GM06990 (cell line): ENCODE measurements at regions not wholly inside any gene's neighbourhood (a gene's known extent, or its start where the extent isn't known, plus 50 kb on each side); places are given as distances from the start of the nearest gene placed in this dataset.

Experiments
- DNase-seq: peaks from one replicate; pipeline ENCODE4 v3.0.0-alpha.2; 2011; ENCODE audit not compliant: insufficient read length; ENCODE audit errors: extremely low read depth
- H3K27me3 ChIP-seq: replicated peaks from 2 replicates; pipeline ENCODE4 v1.6.0; 2011; ENCODE audit warnings: low read length; ENCODE audit not compliant: control insufficient read depth, insufficient read depth
- H3K36me3 ChIP-seq: 2 replicates; pipeline ENCODE4 v1.5.1; 2011; ENCODE audit warnings: low read length; ENCODE audit not compliant: control insufficient read depth, insufficient read depth
- H3K4me3 ChIP-seq: replicated peaks from 2 replicates; pipeline ENCODE4 v1.5.1; 2011; ENCODE audit warnings: low read depth, mild to moderate bottlenecking, control low read depth, low read length
- TF ChIP-seq, protein P1 (sequence below): IDR thresholded peaks from 2 replicates; pipeline ENCODE4 v1.5.1; 2011; ENCODE audit warnings: low read length, control low read depth, mild to moderate bottlenecking, inconsistent platforms; ENCODE audit not compliant: insufficient read depth, poor library complexity, severe bottlenecking

DNA sequence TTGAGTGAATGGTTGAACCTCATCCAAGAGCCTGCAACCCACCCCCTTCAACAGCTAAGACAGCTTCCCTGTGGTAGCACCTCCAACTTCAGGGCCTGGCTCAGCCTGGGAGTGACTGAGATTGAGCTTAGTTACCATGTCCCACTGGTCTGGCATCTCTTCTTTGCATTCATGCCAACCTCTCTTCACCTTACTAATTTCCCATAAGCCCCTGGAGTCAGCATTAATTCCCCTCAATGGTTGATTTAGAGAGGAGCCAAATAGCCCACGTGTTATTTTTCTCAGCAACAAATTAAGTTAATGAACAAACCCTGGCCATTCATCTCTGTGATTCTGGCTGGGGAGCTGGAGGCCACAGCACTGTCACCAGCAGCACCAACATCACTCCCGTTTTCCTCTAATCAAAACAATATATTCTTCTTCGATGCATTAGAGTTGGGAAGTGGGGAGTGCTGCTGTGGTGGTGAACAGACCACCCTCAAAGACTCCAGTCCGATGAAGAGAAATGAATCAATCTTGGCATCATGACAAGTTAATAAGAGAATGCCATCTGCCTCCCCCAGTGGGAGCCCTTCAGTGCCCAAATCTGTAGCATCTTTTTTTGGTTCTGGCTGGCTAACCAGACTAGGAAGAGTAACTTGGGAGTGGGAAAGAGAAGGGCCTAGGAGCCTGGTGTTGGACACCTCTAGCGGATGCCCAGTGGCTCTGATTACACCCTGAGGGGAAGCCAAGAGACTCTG lies 83.2 kb upstream of the ADRA1D start:
- Histone ChIP-seq H3K4me3 (no peak overlapping the region), H3K27me3 (no peaks in the 10 kb centered on the region; the same call in 1 of the 2 replicates), H3K36me3 (no peaks in the 10 kb centered on the region)
- TF ChIP-seq, protein P1, sequence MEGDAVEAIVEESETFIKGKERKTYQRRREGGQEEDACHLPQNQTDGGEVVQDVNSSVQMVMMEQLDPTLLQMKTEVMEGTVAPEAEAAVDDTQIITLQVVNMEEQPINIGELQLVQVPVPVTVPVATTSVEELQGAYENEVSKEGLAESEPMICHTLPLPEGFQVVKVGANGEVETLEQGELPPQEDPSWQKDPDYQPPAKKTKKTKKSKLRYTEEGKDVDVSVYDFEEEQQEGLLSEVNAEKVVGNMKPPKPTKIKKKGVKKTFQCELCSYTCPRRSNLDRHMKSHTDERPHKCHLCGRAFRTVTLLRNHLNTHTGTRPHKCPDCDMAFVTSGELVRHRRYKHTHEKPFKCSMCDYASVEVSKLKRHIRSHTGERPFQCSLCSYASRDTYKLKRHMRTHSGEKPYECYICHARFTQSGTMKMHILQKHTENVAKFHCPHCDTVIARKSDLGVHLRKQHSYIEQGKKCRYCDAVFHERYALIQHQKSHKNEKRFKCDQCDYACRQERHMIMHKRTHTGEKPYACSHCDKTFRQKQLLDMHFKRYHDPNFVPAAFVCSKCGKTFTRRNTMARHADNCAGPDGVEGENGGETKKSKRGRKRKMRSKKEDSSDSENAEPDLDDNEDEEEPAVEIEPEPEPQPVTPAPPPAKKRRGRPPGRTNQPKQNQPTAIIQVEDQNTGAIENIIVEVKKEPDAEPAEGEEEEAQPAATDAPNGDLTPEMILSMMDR = no peak
- DNase-seq = no peak

DNA sequence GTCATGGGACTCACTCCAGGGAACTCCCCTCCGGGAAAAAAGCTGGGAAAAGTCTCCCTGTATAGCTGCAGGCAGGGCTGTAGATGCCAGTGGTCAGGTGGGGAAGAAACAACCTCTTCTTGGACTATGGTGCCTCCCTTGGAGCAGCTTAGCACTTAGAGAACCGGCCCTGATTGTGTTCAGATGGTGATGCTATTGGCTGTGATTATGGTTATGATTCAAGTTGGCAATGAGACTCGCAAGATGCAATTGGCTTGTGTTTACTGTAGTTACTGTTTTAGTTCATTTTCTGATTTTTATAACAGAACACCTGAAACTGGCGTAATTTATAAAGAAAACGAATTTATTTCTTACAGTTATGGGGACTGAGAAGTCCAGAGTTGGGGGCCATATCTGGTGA lies 80.9 kb upstream of the ADRA1D start:
- H3K4me3 ChIP-seq = no peak overlapping the region
- no peaks in the 10 kb centered on the region; the same call in 1 of the 2 replicates for H3K27me3 ChIP-seq
- no peaks in the 10 kb centered on the region for H3K36me3 ChIP-seq
- no peak for DNase-seq
- TF ChIP-seq, protein P1 = no peak

DNA sequence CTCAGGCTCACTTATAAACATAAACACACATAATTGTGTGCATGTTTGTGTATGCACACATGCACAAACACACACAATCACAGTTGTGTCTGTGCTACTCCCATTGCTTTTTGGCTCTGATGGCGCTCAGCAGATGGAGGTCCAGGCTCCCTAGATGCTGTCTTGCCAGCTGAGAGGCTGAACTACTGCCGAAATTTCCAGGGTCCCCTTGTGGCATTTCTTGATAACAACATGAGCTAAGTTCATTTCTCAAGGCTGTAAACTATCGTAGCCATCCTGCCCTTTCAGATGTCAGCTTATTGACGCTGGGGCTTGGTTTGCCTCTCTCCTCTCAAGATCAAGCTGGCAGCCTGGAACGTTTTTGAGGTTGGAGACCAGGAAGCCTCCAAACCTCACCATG lies 80.1 kb upstream of the ADRA1D start:
- Histone ChIP-seq H3K36me3 (no peaks in the 10 kb centered on the region), H3K4me3 (no peak overlapping the region), H3K27me3 (no peaks in the 10 kb centered on the region; the same call in 1 of the 2 replicates)
- DNase-seq = no peak
- TF ChIP-seq, protein P1 = no peak

DNA sequence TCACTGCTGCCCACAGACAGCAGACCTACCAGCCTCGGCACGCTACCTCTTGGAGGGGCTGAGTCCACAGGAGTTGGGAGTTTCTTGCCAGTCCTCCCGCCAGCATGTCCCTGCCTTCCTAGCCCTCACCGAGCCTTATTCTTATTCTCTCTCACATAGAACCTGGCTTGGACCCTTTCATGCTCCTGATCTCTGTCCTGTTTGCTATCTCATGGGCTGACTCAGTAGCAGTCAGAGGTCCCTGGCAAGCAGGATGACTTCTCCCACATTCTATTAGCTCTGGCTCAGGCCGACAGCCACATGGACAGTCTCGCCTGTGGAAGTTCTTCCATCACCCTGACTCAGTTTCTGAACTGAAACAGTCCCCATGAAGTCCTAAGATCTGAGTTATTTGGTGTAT lies 79.5 kb upstream of the ADRA1D start:
- no peaks in the 10 kb centered on the region; the same call in 1 of the 2 replicates for H3K27me3 ChIP-seq
- no peak for DNase-seq
- H3K36me3 ChIP-seq = no peaks in the 10 kb centered on the region
- H3K4me3 ChIP-seq = no peak overlapping the region
- TF ChIP-seq, protein P1 = no peak

DNA sequence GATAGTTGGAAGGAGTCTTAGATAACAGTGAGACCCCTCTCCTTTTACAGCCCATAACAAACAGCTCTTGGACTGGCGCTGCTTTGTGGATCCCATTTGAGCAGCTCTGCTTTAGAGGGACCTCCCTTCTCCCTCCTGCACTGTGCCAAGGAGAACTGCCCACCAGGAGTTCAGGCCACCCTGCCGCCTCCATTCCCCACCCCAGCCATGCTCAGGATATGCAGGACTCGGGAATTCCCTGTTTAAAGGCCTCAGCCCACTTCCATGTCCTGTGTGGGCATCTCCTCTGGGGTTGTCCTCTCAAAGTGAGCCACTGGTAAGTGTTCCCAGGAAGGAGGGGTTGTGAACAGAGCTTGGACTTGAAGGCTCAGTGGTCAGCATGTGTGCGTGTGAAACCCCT lies 78.9 kb upstream of the ADRA1D start:
- H3K4me3 ChIP-seq = no peak overlapping the region
- no peak for DNase-seq
- TF ChIP-seq, protein P1 = no peak

More for the DNA sequence above, 78.9 kb upstream of the ADRA1D start:
- no peaks in the 10 kb centered on the region for H3K36me3 ChIP-seq
- H3K27me3 ChIP-seq = no peaks in the 10 kb centered on the region; the same call in 1 of the 2 replicates
